Endothelial cell of umbilical vein (primary cell): ENCODE measurements at regions not wholly inside any gene's neighbourhood (a gene's known extent, or its start where the extent isn't known, plus 50 kb on each side); places are given as distances from the start of the nearest gene placed in this dataset.

Source experiments
- EZH2 ChIP-seq: IDR thresholded peaks from 2 replicates; pipeline ENCODE4 v1.6.1; 2012; ENCODE audit warnings: borderline replicate concordance, low read depth, mild to moderate bottlenecking, moderate library complexity, low read length, inconsistent platforms; ENCODE audit not compliant: severe bottlenecking
- GATA2 ChIP-seq: IDR thresholded peaks from 2 replicates; pipeline ENCODE4 v1.7.0; 2011; ENCODE audit warnings: low read depth, mild to moderate bottlenecking, moderate library complexity, mixed read lengths, low read length; ENCODE audit not compliant: insufficient read length, insufficient read depth
- MYC ChIP-seq: IDR thresholded peaks from one replicate; pipeline ENCODE4 v1.6.1; 2011; ENCODE audit warnings: mild to moderate bottlenecking, low read depth, low read length
- POLR2A ChIP-seq: IDR thresholded peaks from 2 replicates; pipeline ENCODE4 v1.6.1; 2012; ENCODE audit warnings: low read depth, mild to moderate bottlenecking, control low read depth, low read length
- POLR2AphosphoS5 ChIP-seq: IDR thresholded peaks from 2 replicates; pipeline ENCODE4 v1.6.1; 2012; ENCODE audit warnings: low read depth, mild to moderate bottlenecking, control low read depth, low read length, moderate library complexity; ENCODE audit not compliant: insufficient read depth
- TF ChIP-seq, protein P1 (sequence below), 2 donors: IDR thresholded peaks; 1 replicate in 1 of 2; 2 replicates in 1 of 2; pipeline ENCODE4 v1.5.1; 2011; ENCODE audit warnings: low read length in 2 of 2, mild to moderate bottlenecking in 2 of 2, moderate library complexity in 2 of 2, control low read depth in 1 of 2, inconsistent platforms in 1 of 2, low read depth in 1 of 2; ENCODE audit not compliant: insufficient read depth in 1 of 2; ENCODE audit errors: extremely low read depth in 1 of 2
- TF ChIP-seq, protein P2 (sequence below): IDR thresholded peaks from 2 replicates; pipeline ENCODE4 v1.6.1; 2011; ENCODE audit not compliant: insufficient read depth, insufficient read length

DNA sequence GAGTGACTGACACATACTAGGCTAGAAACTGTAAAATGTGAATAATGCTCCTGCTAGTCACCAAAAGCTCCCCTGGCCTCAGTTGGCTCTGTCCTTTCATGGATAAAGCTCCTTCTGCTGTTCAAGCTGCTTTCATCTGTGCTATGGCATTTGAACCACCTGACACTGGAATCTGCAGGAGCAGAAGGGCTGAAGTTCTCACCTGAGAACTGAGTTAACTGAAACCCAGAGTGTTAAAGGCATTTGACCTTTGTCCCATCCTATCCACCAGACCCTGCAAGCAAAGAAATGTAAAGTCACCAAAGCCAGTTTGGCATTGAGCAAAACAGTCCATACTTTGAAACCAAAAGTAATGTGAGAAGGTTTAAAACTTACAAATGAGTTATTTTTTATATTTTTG is 77.7 kb downstream of the BMP2 start:
- TF ChIP-seq EZH2 (no peak), POLR2AphosphoS5 (no peak), POLR2A (no peak), MYC (no peak), GATA2 (no peak)
- TF ChIP-seq, protein P1, sequence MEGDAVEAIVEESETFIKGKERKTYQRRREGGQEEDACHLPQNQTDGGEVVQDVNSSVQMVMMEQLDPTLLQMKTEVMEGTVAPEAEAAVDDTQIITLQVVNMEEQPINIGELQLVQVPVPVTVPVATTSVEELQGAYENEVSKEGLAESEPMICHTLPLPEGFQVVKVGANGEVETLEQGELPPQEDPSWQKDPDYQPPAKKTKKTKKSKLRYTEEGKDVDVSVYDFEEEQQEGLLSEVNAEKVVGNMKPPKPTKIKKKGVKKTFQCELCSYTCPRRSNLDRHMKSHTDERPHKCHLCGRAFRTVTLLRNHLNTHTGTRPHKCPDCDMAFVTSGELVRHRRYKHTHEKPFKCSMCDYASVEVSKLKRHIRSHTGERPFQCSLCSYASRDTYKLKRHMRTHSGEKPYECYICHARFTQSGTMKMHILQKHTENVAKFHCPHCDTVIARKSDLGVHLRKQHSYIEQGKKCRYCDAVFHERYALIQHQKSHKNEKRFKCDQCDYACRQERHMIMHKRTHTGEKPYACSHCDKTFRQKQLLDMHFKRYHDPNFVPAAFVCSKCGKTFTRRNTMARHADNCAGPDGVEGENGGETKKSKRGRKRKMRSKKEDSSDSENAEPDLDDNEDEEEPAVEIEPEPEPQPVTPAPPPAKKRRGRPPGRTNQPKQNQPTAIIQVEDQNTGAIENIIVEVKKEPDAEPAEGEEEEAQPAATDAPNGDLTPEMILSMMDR (IDR thresholded peaks at IDR 0.05; ENCODE audit: extremely low read depth in 1 of 2, insufficient read depth in 1 of 2, low read depth in 1 of 2, low read length in 2 of 2) = no peak
- TF ChIP-seq, protein P2, sequence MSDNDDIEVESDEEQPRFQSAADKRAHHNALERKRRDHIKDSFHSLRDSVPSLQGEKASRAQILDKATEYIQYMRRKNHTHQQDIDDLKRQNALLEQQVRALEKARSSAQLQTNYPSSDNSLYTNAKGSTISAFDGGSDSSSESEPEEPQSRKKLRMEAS = no peak
